ENCODE measurements at regions not wholly inside any gene's neighbourhood (a gene's known extent, or its start where the extent isn't known, plus 50 kb on each side); places are given as distances from the start of the nearest gene placed in this dataset.

DNA sequence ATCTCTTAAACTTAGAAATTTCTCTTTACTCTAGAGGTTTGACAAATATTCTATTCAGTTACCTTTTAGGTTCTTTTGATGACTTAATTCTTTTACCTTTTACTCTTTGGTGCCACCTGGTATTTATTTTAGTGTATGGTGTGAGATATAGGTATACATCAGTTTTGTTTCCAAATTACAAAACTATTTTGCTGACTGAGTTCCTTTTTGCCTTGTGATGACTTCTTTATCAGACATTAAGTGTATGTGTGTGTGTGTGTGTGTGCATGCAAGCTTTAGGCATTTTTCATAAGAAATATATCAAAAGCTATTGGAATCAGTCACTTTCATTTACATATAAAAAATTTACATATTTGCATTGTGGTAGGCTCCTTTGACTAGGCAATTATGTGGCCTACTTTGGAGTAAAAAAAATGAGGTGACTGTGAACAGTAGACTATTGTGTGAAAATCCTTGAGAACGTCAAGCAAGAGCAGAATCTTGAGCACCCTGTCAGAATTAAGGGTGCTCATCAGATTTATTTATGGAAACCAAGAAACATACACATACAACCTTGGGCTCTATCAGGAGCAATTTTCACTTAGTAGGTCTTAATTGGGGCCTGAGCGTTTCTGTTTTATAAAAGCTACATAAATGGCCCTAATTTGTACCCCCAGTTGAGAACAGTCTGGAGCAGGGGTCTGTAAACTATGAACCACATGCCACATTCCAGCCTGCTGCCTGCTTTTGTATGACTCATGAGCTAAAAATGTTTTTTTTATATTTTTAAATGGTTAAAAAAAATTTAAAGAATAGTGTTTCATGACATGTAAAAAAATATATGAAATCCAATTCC, 415.9 kb downstream of the SLC4A3 start:
- WGBS, 2 experiments (ENCODE audit: insufficient coverage in 2 of 2), result 80% methylated on average over 1 of the region's 2 CpGs; no CpG with 5 or more reads in 1 of the 2 experiments
- no peaks in the 10 kb centered on the region for H3K9me3 ChIP-seq (ENCODE audit: control insufficient read depth, low read length)
- H3K36me3 ChIP-seq (ENCODE audit: control insufficient read depth, insufficient read depth, low read length), result no peaks in the 10 kb centered on the region
- H3K27ac ChIP-seq (ENCODE audit: low read depth, low read length, severe bottlenecking), result peak overlapping the region; percentile 86
- no peak overlapping the region for H3K4me3 ChIP-seq (ENCODE audit: extremely low read depth, insufficient read depth, low read length, poor library complexity, severe bottlenecking)
- H3K4me1 ChIP-seq (ENCODE audit: control insufficient read depth, insufficient read depth, low read length, poor library complexity, severe bottlenecking), result peaks cover 14% of the 10 kb centered on the region

DNA sequence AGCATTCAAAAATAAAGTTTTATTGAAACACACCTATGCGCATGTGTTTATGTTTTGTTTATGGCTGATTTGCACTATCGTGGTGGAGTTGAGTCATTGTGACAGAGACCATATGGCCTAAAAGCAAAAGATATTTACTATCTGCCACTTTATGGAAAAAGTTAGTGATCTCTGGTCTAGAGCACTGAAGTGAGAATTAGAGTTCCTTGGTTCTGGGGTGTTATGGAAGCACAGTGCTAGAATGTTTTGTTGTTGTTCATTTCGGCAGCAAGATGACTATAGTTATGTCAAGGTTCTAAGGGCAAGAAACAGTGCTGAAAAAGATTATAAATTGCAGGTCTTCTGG, 416.5 kb downstream of the SLC4A3 start:
- no peak overlapping the region for H3K4me3 ChIP-seq (ENCODE audit: extremely low read depth, insufficient read depth, low read length, poor library complexity, severe bottlenecking)
- H3K36me3 ChIP-seq (ENCODE audit: control insufficient read depth, insufficient read depth, low read length), result no peaks in the 10 kb centered on the region
- 75 to 80% methylated on average over 1 of the region's 3 CpGs for WGBS, 2 experiments (ENCODE audit: insufficient coverage in 2 of 2)
- H3K9me3 ChIP-seq (ENCODE audit: control insufficient read depth, low read length), result no peaks in the 10 kb centered on the region
- H3K4me1 ChIP-seq (ENCODE audit: control insufficient read depth, insufficient read depth, low read length, poor library complexity, severe bottlenecking), result peaks cover 14% of the 10 kb centered on the region
- H3K27ac ChIP-seq (ENCODE audit: low read depth, low read length, severe bottlenecking), result peak overlapping the region; percentile 86

DNA sequence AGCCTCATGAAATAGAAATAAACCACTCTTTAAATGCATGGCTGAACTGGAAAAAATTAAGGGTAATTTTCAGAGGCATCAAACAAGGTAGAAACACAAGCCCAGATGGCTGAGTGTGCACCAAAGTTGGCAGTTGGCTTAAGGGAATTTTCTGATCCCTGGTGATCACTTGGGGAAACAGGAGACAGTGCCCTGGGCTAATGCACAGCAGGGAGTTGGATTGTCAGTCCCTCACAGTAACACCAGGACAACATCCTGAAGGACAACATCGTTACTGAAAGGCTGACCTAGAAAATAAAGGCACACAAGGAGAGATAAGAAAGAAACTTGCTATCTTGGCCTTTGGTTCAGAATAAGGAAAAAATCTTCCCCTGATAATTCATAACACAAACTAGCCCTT, 417.0 kb downstream of the SLC4A3 start:
- peak overlapping the region; percentile 86 for H3K27ac ChIP-seq (ENCODE audit: low read depth, low read length, severe bottlenecking)
- no CpG with 5 or more reads among the region's 1 CpG for WGBS, 2 experiments (ENCODE audit: insufficient coverage in 2 of 2)
- H3K4me1 ChIP-seq (ENCODE audit: control insufficient read depth, insufficient read depth, low read length, poor library complexity, severe bottlenecking), result peaks cover 14% of the 10 kb centered on the region

DNA sequence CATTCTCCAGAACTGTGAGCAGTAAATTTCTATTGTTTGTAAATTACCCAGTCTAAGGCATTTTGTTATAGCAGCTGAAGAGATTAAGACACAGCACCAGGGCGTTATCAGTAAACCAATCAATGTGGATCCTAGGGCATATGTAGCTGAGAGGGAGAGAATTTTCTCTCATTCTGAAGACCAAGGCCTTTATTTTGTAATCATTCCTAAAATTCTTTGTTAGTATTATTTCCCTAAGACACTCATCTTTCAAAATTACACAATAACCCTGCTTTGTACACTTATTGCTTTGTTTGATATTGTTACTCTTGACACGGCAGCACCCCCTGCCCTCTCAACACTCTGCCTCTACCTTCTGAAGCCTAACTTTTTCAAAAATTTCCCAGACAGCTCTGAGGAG, 419.1 kb downstream of the SLC4A3 start:
- Histone ChIP-seq H3K27ac (ENCODE audit: low read depth, low read length, severe bottlenecking) (no peak overlapping the region), H3K4me3 (ENCODE audit: extremely low read depth, insufficient read depth, low read length, poor library complexity, severe bottlenecking) (no peak overlapping the region), H3K9me3 (ENCODE audit: control insufficient read depth, low read length) (no peaks in the 10 kb centered on the region), H3K4me1 (ENCODE audit: control insufficient read depth, insufficient read depth, low read length, poor library complexity, severe bottlenecking) (peaks cover 14% of the 10 kb centered on the region), H3K36me3 (ENCODE audit: control insufficient read depth, insufficient read depth, low read length) (no peaks in the 10 kb centered on the region)
- WGBS, 2 experiments (ENCODE audit: insufficient coverage in 2 of 2), result 60 to 100% methylated on average over 1 of the region's 2 CpGs

More for the DNA sequence above, 417.0 kb downstream of the SLC4A3 start:
- Histone ChIP-seq H3K4me3 (ENCODE audit: extremely low read depth, insufficient read depth, low read length, poor library complexity, severe bottlenecking) (no peak overlapping the region), H3K9me3 (ENCODE audit: control insufficient read depth, low read length) (no peaks in the 10 kb centered on the region), H3K36me3 (ENCODE audit: control insufficient read depth, insufficient read depth, low read length) (no peaks in the 10 kb centered on the region)

DNA sequence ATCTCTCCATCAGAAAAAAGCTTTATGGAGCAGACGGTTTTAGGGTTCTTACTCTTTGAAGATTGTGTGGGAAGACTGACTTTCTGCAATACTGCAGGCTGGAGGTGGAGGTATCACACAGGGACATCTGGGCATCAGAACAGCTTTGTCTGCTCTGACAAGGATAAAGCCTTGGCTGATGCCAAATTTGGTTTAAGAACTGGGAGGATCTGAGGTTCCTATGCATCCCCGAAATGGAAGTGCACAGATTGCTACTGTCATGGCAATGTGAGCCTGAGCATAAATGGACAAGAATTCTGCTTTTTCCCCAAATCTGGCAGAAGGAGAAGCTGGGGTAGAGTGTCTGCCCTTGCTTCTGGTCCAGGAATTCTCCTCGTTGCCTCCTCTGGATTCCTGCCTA, 424.3 kb downstream of the SLC4A3 start:
- H3K27ac ChIP-seq (ENCODE audit: low read depth, low read length, severe bottlenecking), result no peak overlapping the region
- H3K4me1 ChIP-seq (ENCODE audit: control insufficient read depth, insufficient read depth, low read length, poor library complexity, severe bottlenecking), result no peaks in the 10 kb centered on the region
- H3K9me3 ChIP-seq (ENCODE audit: control insufficient read depth, low read length), result no peaks in the 10 kb centered on the region
- no peak overlapping the region for H3K4me3 ChIP-seq (ENCODE audit: extremely low read depth, insufficient read depth, low read length, poor library complexity, severe bottlenecking)
- H3K36me3 ChIP-seq (ENCODE audit: control insufficient read depth, insufficient read depth, low read length), result no peaks in the 10 kb centered on the region
- 92 to 100% methylated on average over 1 to 2 of the region's 3 CpGs for WGBS, 2 experiments (ENCODE audit: insufficient coverage in 2 of 2)

DNA sequence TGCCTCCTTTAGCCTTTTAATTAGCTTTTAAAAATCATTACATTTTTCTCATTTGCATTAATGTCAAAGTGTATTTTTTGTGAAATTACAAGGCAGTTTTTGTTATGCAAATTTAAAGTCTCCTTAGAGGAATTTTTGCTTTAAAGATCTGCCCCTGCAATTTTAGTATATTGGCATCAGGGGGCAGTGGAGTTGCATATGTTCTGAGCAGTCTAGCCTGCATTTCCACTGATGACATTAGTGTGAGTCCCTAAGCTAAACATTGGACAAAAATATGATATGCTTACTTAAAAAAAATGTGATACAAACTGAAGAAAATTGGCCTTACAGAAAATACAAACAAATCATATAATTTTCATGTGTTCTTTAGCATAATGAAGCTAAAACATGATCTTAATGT, 426.5 kb downstream of the SLC4A3 start:
- H3K36me3 ChIP-seq (ENCODE audit: control insufficient read depth, insufficient read depth, low read length), result no peaks in the 10 kb centered on the region
- H3K27ac ChIP-seq (ENCODE audit: low read depth, low read length, severe bottlenecking), result no peak overlapping the region
- no peak overlapping the region for H3K4me3 ChIP-seq (ENCODE audit: extremely low read depth, insufficient read depth, low read length, poor library complexity, severe bottlenecking)
- no peaks in the 10 kb centered on the region for H3K4me1 ChIP-seq (ENCODE audit: control insufficient read depth, insufficient read depth, low read length, poor library complexity, severe bottlenecking)
- no peaks in the 10 kb centered on the region for H3K9me3 ChIP-seq (ENCODE audit: control insufficient read depth, low read length)

DNA sequence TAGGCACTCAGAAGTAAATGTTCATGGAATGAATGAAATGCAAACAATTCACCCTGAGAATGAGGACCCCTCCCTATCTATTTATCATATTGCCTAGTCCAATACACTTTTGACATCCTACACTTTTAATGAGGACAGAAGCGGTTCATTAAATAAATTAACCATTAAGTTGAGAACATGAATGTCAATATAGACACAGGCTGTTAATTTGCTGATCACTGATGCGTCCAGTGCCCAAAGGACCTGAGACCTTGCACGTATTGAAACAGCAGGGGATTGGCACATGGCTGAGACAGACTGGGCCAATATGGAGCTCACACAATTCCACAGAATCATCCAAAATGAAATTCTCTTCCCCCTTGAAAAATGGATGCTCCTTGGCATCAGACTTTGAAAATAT, 430.0 kb downstream of the SLC4A3 start:
- Histone ChIP-seq H3K36me3 (ENCODE audit: control insufficient read depth, insufficient read depth, low read length) (no peaks in the 10 kb centered on the region), H3K4me3 (ENCODE audit: extremely low read depth, insufficient read depth, low read length, poor library complexity, severe bottlenecking) (no peak overlapping the region), H3K27ac (ENCODE audit: low read depth, low read length, severe bottlenecking) (no peak overlapping the region), H3K9me3 (ENCODE audit: control insufficient read depth, low read length) (no peaks in the 10 kb centered on the region), H3K4me1 (ENCODE audit: control insufficient read depth, insufficient read depth, low read length, poor library complexity, severe bottlenecking) (no peaks in the 10 kb centered on the region)
- 90% methylated on average over 2 of the region's 3 CpGs; no CpG with 5 or more reads in 1 of the 2 experiments for WGBS, 2 experiments (ENCODE audit: insufficient coverage in 2 of 2)

DNA sequence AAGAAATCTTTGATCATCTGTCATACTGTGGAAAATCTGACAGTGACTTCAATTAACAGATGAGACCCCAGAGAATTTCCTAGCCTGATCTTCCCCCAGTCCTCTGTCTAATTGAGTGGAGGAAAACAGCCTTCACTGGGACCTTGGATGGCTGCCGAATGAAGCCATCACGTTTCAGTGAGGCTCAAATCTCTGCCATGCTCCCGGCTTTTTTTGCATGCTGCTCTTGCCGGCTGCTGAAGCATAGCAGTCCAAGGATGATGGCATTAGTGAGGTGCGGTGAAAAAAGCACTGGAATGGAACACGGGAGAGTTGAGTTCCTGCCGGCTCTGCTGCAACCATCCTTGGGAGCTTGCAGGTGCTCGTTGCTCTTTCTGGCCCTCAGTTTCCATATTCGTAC, 430.5 kb downstream of the SLC4A3 start:
- Histone ChIP-seq H3K4me1 (ENCODE audit: control insufficient read depth, insufficient read depth, low read length, poor library complexity, severe bottlenecking) (no peaks in the 10 kb centered on the region), H3K9me3 (ENCODE audit: control insufficient read depth, low read length) (no peaks in the 10 kb centered on the region), H3K4me3 (ENCODE audit: extremely low read depth, insufficient read depth, low read length, poor library complexity, severe bottlenecking) (no peak overlapping the region), H3K36me3 (ENCODE audit: control insufficient read depth, insufficient read depth, low read length) (no peaks in the 10 kb centered on the region), H3K27ac (ENCODE audit: low read depth, low read length, severe bottlenecking) (no peak overlapping the region)
- WGBS, 2 experiments (ENCODE audit: insufficient coverage in 2 of 2), result 74 to 86% methylated on average over 8 to 9 of the region's 9 CpGs

DNA sequence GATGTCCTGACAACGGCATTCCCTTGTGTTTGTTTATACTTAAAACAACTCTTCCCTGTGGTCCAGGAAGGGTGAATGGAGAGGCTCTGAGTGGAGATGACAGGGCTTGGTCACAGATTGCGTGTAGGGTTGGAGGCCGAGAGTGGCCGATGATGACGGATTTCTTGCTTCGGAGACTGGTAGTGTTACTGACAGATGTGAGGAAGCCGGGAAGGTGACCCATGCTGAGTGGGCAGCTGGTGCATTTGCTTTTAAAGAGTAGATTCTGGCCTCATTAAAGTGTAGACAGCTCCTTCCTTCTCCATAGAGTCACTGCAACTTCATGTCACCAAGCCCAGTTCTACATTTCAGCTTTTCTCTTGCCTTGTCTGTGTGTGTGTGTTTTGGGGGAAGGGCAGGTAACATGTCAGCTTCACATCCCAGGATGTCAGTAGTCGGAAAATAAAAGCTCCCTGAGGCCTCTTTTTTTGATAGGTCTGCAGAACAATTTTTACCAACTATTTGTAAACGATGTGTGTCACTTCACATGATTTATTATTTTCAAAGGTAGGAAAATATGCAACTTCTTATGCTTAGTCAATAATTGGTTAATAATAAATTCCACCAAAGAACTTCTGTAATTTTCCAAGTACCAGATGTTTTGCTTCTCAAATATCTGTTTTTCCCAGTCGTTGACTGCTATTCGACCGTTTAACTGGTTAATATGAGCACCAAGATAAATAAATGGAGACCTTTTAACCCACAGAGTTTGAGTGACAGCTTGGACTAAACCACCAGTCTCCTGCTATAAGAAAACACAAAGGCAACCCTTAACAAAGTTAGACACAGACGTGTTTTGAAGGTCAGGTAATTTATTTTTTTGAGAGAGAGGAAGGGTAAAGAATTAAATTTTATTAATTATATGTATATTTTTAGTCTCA, 436.9 kb downstream of the SLC4A3 start:
- Histone ChIP-seq H3K36me3 (ENCODE audit: control insufficient read depth, insufficient read depth, low read length) (no peaks in the 10 kb centered on the region), H3K4me3 (ENCODE audit: extremely low read depth, insufficient read depth, low read length, poor library complexity, severe bottlenecking) (no peak overlapping the region), H3K9me3 (ENCODE audit: control insufficient read depth, low read length) (no peaks in the 10 kb centered on the region), H3K27ac (ENCODE audit: low read depth, low read length, severe bottlenecking) (no peak overlapping the region), H3K4me1 (ENCODE audit: control insufficient read depth, insufficient read depth, low read length, poor library complexity, severe bottlenecking) (no peaks in the 10 kb centered on the region)
- WGBS, 2 experiments (ENCODE audit: insufficient coverage in 2 of 2), result 91% methylated on average over 6 to 7 of the region's 13 CpGs

DNA sequence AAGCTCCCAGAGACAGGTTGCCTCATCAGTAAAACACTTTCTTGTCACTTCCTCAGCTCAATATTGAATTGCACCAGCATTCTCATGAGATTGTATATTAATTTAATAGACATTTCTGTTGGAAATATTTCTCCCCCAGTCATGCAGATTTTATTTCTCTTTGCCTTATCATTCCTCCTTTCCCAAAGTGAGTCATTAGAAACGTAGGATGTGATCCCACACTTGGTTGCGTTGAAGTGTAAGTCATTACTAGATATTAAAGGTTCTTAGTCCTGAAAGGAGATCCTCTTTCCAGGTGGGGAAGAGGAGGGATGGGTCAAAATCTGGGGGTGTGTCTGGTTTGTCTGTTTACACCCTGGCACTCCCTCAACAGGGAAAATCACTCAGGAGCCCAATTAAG, 438.2 kb downstream of the SLC4A3 start:
- H3K9me3 ChIP-seq (ENCODE audit: control insufficient read depth, low read length), result no peaks in the 10 kb centered on the region
- no peak overlapping the region for H3K27ac ChIP-seq (ENCODE audit: low read depth, low read length, severe bottlenecking)
- H3K36me3 ChIP-seq (ENCODE audit: control insufficient read depth, insufficient read depth, low read length), result no peaks in the 10 kb centered on the region
- no peaks in the 10 kb centered on the region for H3K4me1 ChIP-seq (ENCODE audit: control insufficient read depth, insufficient read depth, low read length, poor library complexity, severe bottlenecking)
- no peak overlapping the region for H3K4me3 ChIP-seq (ENCODE audit: extremely low read depth, insufficient read depth, low read length, poor library complexity, severe bottlenecking)
- WGBS, 2 experiments (ENCODE audit: insufficient coverage in 2 of 2), result no CpG with 5 or more reads among the region's 2 CpGs

DNA sequence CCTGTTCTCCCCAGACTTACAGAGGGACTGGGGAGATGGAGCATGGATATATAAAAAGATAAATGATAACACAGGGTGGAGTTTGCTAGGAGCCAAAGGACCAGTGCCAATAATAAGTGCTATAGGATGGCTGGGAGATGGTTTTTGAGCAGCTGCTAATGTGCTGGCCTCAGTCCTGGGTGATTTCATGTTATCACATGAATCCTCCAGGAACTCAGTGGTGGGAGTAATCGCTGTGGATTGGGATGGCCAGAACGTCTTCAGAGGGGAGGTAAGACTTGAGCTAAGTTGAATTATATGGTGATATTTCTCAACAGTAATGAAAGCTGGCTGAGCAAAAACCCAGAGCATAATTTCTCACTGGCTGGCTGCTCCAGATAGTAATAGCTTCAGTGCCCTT, 441.4 kb downstream of the SLC4A3 start:
- 67 to 80% methylated on average over 1 to 2 of the region's 2 CpGs for WGBS, 2 experiments (ENCODE audit: insufficient coverage in 2 of 2)
- Histone ChIP-seq H3K36me3 (ENCODE audit: control insufficient read depth, insufficient read depth, low read length) (no peaks in the 10 kb centered on the region), H3K27ac (ENCODE audit: low read depth, low read length, severe bottlenecking) (no peak overlapping the region)

More for the DNA sequence above, 441.4 kb downstream of the SLC4A3 start:
- no peaks in the 10 kb centered on the region for H3K4me1 ChIP-seq (ENCODE audit: control insufficient read depth, insufficient read depth, low read length, poor library complexity, severe bottlenecking)
- no peak overlapping the region for H3K4me3 ChIP-seq (ENCODE audit: extremely low read depth, insufficient read depth, low read length, poor library complexity, severe bottlenecking)
- H3K9me3 ChIP-seq (ENCODE audit: control insufficient read depth, low read length), result no peaks in the 10 kb centered on the region

All from mesodermal cell (in vitro differentiated cells).